RWPE2 (cell line): ENCODE measurements at regions not wholly inside any gene's neighbourhood (a gene's known extent, or its start where the extent isn't known, plus 50 kb on each side); places are given as distances from the start of the nearest gene placed in this dataset.

Experiments used
- ATAC-seq: fragments of 200-7000 bp; cut with Tn5 transposase; 3 replicates; pipeline ENCODE4 v1.9.1; 2021; ENCODE audit warnings: low read depth
- DNase-seq: peaks from one replicate; pipeline ENCODE4 v3.0.0-alpha.2; 2020; ENCODE audit warnings: low spot score
- H3K27ac ChIP-seq: fragments of 450-650 bp; 2 replicates; pipeline ENCODE4 v1.5.1; 2017; ENCODE audit warnings: mild to moderate bottlenecking; ENCODE audit not compliant: poor library complexity, severe bottlenecking
- H3K27me3 ChIP-seq: fragments of 250-450 bp; sonication (Bioruptor Pico); 2 replicates; pipeline ENCODE4 v1.5.1; 2021; ENCODE audit warnings: mild to moderate bottlenecking, moderate library complexity; ENCODE audit not compliant: insufficient read depth, poor library complexity, severe bottlenecking
- H3K36me3 ChIP-seq: fragments of 250-450 bp; sonication (Bioruptor Pico); 2 replicates; pipeline ENCODE4 v1.5.1; 2020; ENCODE audit warnings: low read depth, mild to moderate bottlenecking, moderate library complexity
- H3K4me1 ChIP-seq: fragments of 250-450 bp; sonication (Bioruptor Pico); 2 replicates; pipeline ENCODE4 v1.5.1; 2021; ENCODE audit warnings: mild to moderate bottlenecking, moderate library complexity; ENCODE audit not compliant: insufficient read depth, poor library complexity, severe bottlenecking
- H3K4me3 ChIP-seq: fragments of 250-450 bp; sonication (Bioruptor Pico); 2 replicates; pipeline ENCODE4 v1.5.1; 2021; ENCODE audit warnings: mild to moderate bottlenecking, moderate library complexity; ENCODE audit not compliant: severe bottlenecking
- H3K9me3 ChIP-seq: fragments of 250-450 bp; sonication (Bioruptor Pico); 2 replicates; pipeline ENCODE4 v1.5.1; 2021; ENCODE audit warnings: mild to moderate bottlenecking, moderate library complexity; ENCODE audit not compliant: severe bottlenecking
- CTCF ChIP-seq: fragments of 450-650 bp; IDR thresholded peaks from one replicate; pipeline ENCODE4 v1.5.1; 2017; ENCODE audit warnings: mild to moderate bottlenecking, moderate library complexity; ENCODE audit not compliant: poor library complexity, severe bottlenecking

DNA sequence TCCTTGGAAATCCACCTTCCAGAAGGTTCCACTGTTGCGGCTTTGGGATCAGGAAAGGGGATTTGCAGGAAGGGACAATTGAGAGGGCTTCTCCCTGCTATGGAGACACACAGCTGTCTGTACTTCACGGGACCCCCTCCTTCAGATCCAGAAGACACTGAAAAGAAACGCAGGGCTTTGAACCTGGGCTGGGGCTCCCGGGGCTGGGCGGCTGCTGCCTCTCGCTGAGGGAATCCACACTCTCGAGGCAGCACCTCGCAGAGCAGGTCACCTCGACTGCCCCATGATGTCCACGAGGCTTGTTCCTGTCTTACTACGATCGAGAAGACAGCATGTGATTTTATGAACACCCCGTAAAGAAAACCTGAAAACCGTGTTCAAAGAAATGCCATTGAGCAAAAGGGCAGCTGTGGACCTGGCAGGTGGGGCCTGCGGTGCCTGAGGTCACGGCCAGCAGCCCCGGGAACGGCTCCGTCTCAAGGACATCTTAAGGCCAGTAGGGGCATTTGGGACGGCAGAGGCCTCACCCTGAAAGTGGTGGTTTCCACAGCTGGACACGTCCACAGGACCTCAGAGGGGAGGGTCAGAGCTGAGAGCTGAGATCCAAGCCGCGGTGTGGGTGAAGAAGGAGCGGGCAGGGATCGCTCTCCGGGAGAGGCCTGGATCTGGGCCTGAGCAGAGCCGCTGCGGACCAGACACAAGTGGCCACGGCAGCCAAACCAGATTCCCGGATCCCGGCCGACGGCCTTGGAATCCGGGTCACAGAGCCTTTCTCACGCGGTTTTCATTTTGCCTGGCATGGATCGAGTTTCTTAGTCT is 165.7 kb downstream of the RTP5 start:
- no peaks in the 10 kb centered on the region for H3K9me3 ChIP-seq
- no peak overlapping the region for H3K27ac ChIP-seq
- no peak overlapping the region for H3K4me3 ChIP-seq
- H3K4me1 ChIP-seq: no peaks in the 10 kb centered on the region
- H3K27me3 ChIP-seq: peaks cover 37% of the 10 kb centered on the region
- DNase-seq (peak; percentile 48), ATAC-seq (no peak)
- TF ChIP-seq CTCF: no peak
- H3K36me3 ChIP-seq: no peaks in the 10 kb centered on the region

DNA sequence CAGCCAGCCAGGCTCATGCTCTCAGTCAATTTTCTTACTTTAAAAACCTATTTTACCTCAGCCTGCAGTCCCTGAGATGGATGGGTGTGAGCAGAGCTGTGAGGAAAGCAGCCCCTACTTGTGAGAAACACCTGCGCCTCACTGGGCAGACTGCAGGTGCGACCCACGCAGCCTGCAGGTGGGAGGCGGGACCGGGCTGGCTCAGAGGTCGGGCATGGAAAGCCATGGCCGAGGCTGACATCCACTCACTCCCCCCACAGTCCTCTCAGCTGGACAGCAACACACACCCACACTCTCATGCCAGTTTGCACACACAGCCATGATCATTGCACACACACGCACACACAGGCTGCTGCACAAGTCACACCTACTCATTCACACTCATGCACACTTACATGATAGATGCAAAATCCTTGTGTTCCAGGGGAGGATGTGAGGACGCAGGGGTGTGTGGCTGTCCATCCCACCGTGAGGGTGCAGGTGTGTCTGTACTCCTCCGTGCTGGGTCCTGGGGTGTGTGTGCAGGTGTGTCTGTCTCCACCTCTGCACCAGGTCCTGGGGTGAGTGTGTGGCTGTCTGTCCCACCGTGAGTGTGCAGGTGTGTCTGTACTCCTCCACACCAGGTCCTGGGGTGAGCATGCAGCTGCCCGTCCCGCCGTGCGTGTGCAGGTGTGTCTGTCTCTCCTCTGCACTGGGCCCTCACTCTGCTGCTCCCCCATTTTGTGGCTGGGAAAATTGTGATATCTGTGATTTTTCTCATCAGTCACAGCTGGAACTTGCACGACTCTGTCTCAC is 166.5 kb downstream of the RTP5 start:
- no peak for TF ChIP-seq CTCF
- no peaks in the 10 kb centered on the region for H3K36me3 ChIP-seq
- DNase-seq (peak; percentile 29), ATAC-seq (no peak)
- H3K27ac ChIP-seq: no peak overlapping the region
- H3K27me3 ChIP-seq: peaks cover 37% of the 10 kb centered on the region
- no peak overlapping the region for H3K4me3 ChIP-seq
- no peaks in the 10 kb centered on the region for H3K9me3 ChIP-seq
- no peaks in the 10 kb centered on the region for H3K4me1 ChIP-seq

DNA sequence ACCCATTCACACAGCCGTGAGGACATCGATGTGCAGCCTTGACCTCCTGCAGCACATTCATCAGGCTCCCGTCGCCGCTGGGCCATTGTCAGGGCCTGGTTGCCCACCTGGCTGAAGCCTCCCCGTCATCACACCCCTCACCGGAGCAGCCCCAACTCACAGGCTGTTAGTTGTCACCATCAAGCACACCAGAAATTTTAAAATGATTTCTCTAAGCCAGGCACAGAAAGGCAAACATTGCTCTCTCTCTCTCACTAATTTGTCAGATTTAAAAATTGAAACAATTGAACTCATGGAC is 167.1 kb downstream of the RTP5 start:
- Histone ChIP-seq H3K36me3 (no peaks in the 10 kb centered on the region), H3K27ac (no peak overlapping the region), H3K27me3 (peaks cover 35% of the 10 kb centered on the region), H3K9me3 (no peaks in the 10 kb centered on the region), H3K4me1 (no peaks in the 10 kb centered on the region), H3K4me3 (no peak overlapping the region)
- ATAC-seq: no peak
- no peak for TF ChIP-seq CTCF
- peak; percentile 25 for DNase-seq

DNA sequence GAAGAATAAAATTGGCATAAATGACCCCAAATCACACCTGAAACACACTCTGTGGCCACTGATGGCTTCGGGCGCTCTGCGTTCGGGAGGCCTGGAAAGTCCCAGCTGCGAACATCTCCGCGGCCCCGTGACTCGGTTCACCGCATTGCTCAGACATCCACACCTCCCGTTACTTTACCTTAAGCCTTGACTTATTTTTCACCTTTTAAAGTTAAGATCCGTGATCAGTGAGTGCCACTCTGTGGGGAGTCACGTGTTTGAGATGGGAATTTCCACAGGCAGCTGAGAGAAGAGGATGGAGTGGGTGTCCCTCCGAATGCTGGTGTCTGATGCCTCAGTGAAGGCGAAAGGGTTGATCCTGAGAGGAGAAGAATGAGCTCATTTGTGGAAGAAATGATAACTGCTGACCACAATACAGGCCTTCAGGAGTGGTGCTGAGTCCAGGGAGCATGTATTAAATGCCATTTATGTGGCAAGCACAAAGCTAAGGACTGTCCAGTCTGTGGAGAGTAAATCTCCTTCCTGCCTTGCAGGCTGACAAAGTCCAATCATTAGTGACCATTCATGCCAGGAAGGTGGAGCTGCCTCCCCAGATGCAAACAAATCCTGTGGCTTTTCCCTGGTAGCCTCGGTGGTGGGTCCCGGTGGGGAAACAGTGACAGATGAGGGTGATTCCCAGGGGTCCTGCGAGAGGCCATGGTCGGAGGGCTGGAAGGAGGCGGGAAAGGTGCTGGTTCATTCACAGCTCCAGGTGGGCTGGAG is 168.8 kb downstream of the RTP5 start:
- TF ChIP-seq CTCF: no peak
- Histone ChIP-seq H3K27me3 (peaks cover 25% of the 10 kb centered on the region), H3K9me3 (no peaks in the 10 kb centered on the region), H3K27ac (no peak overlapping the region), H3K4me1 (no peaks in the 10 kb centered on the region), H3K36me3 (no peaks in the 10 kb centered on the region), H3K4me3 (no peak overlapping the region)
- DNase-seq: peak; percentile 27
- no peak for ATAC-seq
